Glutamatergic neuron (in vitro differentiated cells): ENCODE measurements at regions not wholly inside any gene's neighbourhood (a gene's known extent, or its start where the extent isn't known, plus 50 kb on each side); places are given as distances from the start of the nearest gene placed in this dataset.

Source experiments
- DNase-seq: peaks from one replicate; pipeline ENCODE4 v3.0.0; 2022
- H3K27ac Mint-ChIP-seq: one replicate; pipeline ENCODE4 v1.8.0; 2020; ENCODE audit warnings: mild to moderate bottlenecking, mixed read lengths, inconsistent platforms; ENCODE audit not compliant: unreplicated experiment
- H3K27me3 Mint-ChIP-seq: one replicate; pipeline ENCODE4 v1.8.0; 2020; ENCODE audit warnings: mild to moderate bottlenecking, moderate library complexity, mixed read lengths, inconsistent platforms; ENCODE audit not compliant: unreplicated experiment
- H3K36me3 Mint-ChIP-seq: one replicate; pipeline ENCODE4 v1.8.0; 2020; ENCODE audit warnings: mild to moderate bottlenecking, mixed read lengths, inconsistent platforms; ENCODE audit not compliant: unreplicated experiment
- H3K4me1 Mint-ChIP-seq: one replicate; pipeline ENCODE4 v1.8.0; 2020; ENCODE audit warnings: mild to moderate bottlenecking, low read depth, mixed read lengths, inconsistent platforms; ENCODE audit not compliant: unreplicated experiment
- H3K4me3 Mint-ChIP-seq: one replicate; pipeline ENCODE4 v1.8.0; 2020; ENCODE audit warnings: mild to moderate bottlenecking, mixed read lengths, inconsistent platforms; ENCODE audit not compliant: unreplicated experiment
- H3K9me3 Mint-ChIP-seq: one replicate; pipeline ENCODE4 v1.8.0; 2020; ENCODE audit warnings: mild to moderate bottlenecking, moderate library complexity, mixed read lengths, inconsistent platforms; ENCODE audit not compliant: unreplicated experiment
- CTCF ChIP-seq: fragments of 200-600 bp; sonication (generic); IDR thresholded peaks from one replicate; pipeline ENCODE4 v1.5.0; 2021; ENCODE audit not compliant: partially characterized antibody, unreplicated experiment

- no peaks in the 10 kb centered on the region for H3K9me3 Mint-ChIP-seq
- no peak for DNase-seq
- H3K36me3 Mint-ChIP-seq, result no peaks in the 10 kb centered on the region
- TF ChIP-seq CTCF, result no peak
- H3K27me3 Mint-ChIP-seq, result peaks cover 2% of the 10 kb centered on the region
- no peaks in the 10 kb centered on the region for H3K4me1 Mint-ChIP-seq
- no peak overlapping the region for H3K4me3 Mint-ChIP-seq
- no peak overlapping the region for H3K27ac Mint-ChIP-seq
Observed at GRCh38 chr7:41581041-41581440, 121.8 kb downstream of the INHBA start.

GRCh38 chr7:41579961-41580935 is 122.6 kb downstream of the INHBA start:
- no peaks in the 10 kb centered on the region for H3K4me1 Mint-ChIP-seq
- no peak for DNase-seq
- no peak overlapping the region for H3K4me3 Mint-ChIP-seq
- TF ChIP-seq CTCF, result no peak
- no peak overlapping the region for H3K27ac Mint-ChIP-seq
- H3K9me3 Mint-ChIP-seq, result no peaks in the 10 kb centered on the region
- H3K36me3 Mint-ChIP-seq, result no peaks in the 10 kb centered on the region
- peaks cover 2% of the 10 kb centered on the region for H3K27me3 Mint-ChIP-seq

GRCh38 chr7:41578700-41579099 is 124.2 kb downstream of the INHBA start:
- H3K9me3 Mint-ChIP-seq, result no peaks in the 10 kb centered on the region
- no peak for TF ChIP-seq CTCF
- no peaks in the 10 kb centered on the region for H3K4me1 Mint-ChIP-seq
- H3K4me3 Mint-ChIP-seq, result no peak overlapping the region
- no peak overlapping the region for H3K27ac Mint-ChIP-seq
- H3K36me3 Mint-ChIP-seq, result no peaks in the 10 kb centered on the region
- DNase-seq, result no peak
- peaks cover 2% of the 10 kb centered on the region for H3K27me3 Mint-ChIP-seq

GRCh38 chr7:41576166-41576565 is 126.7 kb downstream of the INHBA start:
- Mint-ChIP-seq H3K4me1 (no peaks in the 10 kb centered on the region), H3K9me3 (no peaks in the 10 kb centered on the region), H3K4me3 (no peak overlapping the region), H3K27ac (no peak overlapping the region), H3K36me3 (no peaks in the 10 kb centered on the region), H3K27me3 (no peaks in the 10 kb centered on the region)
- TF ChIP-seq CTCF, result no peak
- no peak for DNase-seq

GRCh38 chr7:41574377-41574776 is 128.5 kb downstream of the INHBA start:
- no peak for DNase-seq
- Mint-ChIP-seq H3K4me3 (no peak overlapping the region), H3K4me1 (no peaks in the 10 kb centered on the region), H3K27me3 (no peaks in the 10 kb centered on the region), H3K36me3 (no peaks in the 10 kb centered on the region), H3K27ac (no peak overlapping the region), H3K9me3 (no peaks in the 10 kb centered on the region)
- no peak for TF ChIP-seq CTCF
